ENCODE measurements at regions not wholly inside any gene's neighbourhood (a gene's known extent, or its start where the extent isn't known, plus 50 kb on each side); places are given as distances from the start of the nearest gene placed in this dataset.
"Not testable (repeated sequence)": the region's sequence is repeated elsewhere in the genome, so short reads cannot be mapped to it uniquely, and the experiment has no call there.

GRCh38 chr12:107377596-107378385 lies 284.4 kb upstream of the CRY1 start:
- Histone ChIP-seq H3K36me3 (no peaks in the 10 kb centered on the region), H3K9me3 (no peaks in the 10 kb centered on the region), H3K27ac (no peak overlapping the region), H3K27me3 (no peaks in the 10 kb centered on the region), H3K4me1 (peaks cover 4% of the 10 kb centered on the region), H3K4me3 (no peak overlapping the region)
- TF ChIP-seq EP300 (IDR thresholded peaks at IDR 0.05): no peak
- TF ChIP-seq POLR2A (IDR thresholded peaks at IDR 0.05): no peak
- no peak for TF ChIP-seq POLR2AphosphoS5 (IDR thresholded peaks at IDR 0.05)
- TF ChIP-seq CTCF (IDR thresholded peaks at IDR 0.05): no peak
- WGBS: 83% methylated on average over 6 of the region's 6 CpGs
- DNase-seq (ENCODE audit: low spot score in 2 of 2): no peak

- DNase-seq (ENCODE audit: low spot score in 2 of 2): no peak
- Histone ChIP-seq H3K36me3 (no peaks in the 10 kb centered on the region), H3K27ac (no peak overlapping the region), H3K4me3 (no peak overlapping the region), H3K27me3 (no peaks in the 10 kb centered on the region), H3K4me1 (peaks cover 4% of the 10 kb centered on the region), H3K9me3 (no peaks in the 10 kb centered on the region)
- 67% methylated on average over 4 of the region's 4 CpGs for WGBS
- TF ChIP-seq CTCF (IDR thresholded peaks at IDR 0.05): no peak
- no peak for TF ChIP-seq POLR2AphosphoS5 (IDR thresholded peaks at IDR 0.05)
- TF ChIP-seq POLR2A (IDR thresholded peaks at IDR 0.05): no peak
- TF ChIP-seq EP300 (IDR thresholded peaks at IDR 0.05): no peak
These were observed 285.3 kb upstream of the CRY1 start for GRCh38 chr12:107378609-107379008.

GRCh38 chr12:107379142-107379851 lies 285.9 kb upstream of the CRY1 start:
- H3K27ac ChIP-seq; H3K9me3 ChIP-seq; DNase-seq (ENCODE audit: low spot score in 2 of 2); H3K4me1 ChIP-seq; H3K36me3 ChIP-seq; H3K4me3 ChIP-seq; H3K27me3 ChIP-seq: not testable (repeated sequence)
- 78% methylated on average over 6 of the region's 6 CpGs for WGBS

- Histone ChIP-seq H3K4me3 (no peak overlapping the region), H3K9me3 (no peaks in the 10 kb centered on the region), H3K27ac (no peak overlapping the region), H3K36me3 (no peaks in the 10 kb centered on the region), H3K27me3 (no peaks in the 10 kb centered on the region), H3K4me1 (peaks cover 4% of the 10 kb centered on the region)
- 50% methylated on average over 15 of the region's 15 CpGs for WGBS
- no peak for DNase-seq (ENCODE audit: low spot score in 2 of 2)
- TF ChIP-seq EP300 (IDR thresholded peaks at IDR 0.05): no peak
- TF ChIP-seq CTCF (IDR thresholded peaks at IDR 0.05): no peak
- TF ChIP-seq POLR2A (IDR thresholded peaks at IDR 0.05): no peak
- no peak for TF ChIP-seq POLR2AphosphoS5 (IDR thresholded peaks at IDR 0.05)
These were observed 286.7 kb upstream of the CRY1 start for GRCh38 chr12:107379852-107380567.

GRCh38 chr12:107384645-107385044 lies 291.3 kb upstream of the CRY1 start:
- Histone ChIP-seq H3K27ac (no peak overlapping the region), H3K27me3 (no peaks in the 10 kb centered on the region), H3K4me3 (no peak overlapping the region), H3K4me1 (peaks cover 16% of the 10 kb centered on the region), H3K9me3 (no peaks in the 10 kb centered on the region), H3K36me3 (no peaks in the 10 kb centered on the region)
- 93% methylated on average over 5 of the region's 6 CpGs for WGBS
- TF ChIP-seq POLR2AphosphoS5 (IDR thresholded peaks at IDR 0.05): no peak
- DNase-seq (ENCODE audit: low spot score in 2 of 2): no peak

- no peaks in the 10 kb centered on the region for H3K9me3 ChIP-seq
- 27% methylated on average over 8 of the region's 8 CpGs for WGBS
These were observed 292.2 kb upstream of the CRY1 start for GRCh38 chr12:107385509-107385908.

More at GRCh38 chr12:107385509-107385908, 292.2 kb upstream of the CRY1 start:
- H3K27ac ChIP-seq: no peak overlapping the region
- TF ChIP-seq EP300 (IDR thresholded peaks at IDR 0.05): no peak
- H3K36me3 ChIP-seq: no peaks in the 10 kb centered on the region
- peaks cover 12% of the 10 kb centered on the region for H3K4me1 ChIP-seq
- no peak overlapping the region for H3K4me3 ChIP-seq
- H3K27me3 ChIP-seq: no peaks in the 10 kb centered on the region
- no peak for DNase-seq (ENCODE audit: low spot score in 2 of 2)
